ENCODE measurements at regions not wholly inside any gene's neighbourhood (a gene's known extent, or its start where the extent isn't known, plus 50 kb on each side); places are given as distances from the start of the nearest gene placed in this dataset.

GRCh38 chr12:90611891-90612290 is 343.1 kb downstream of the CCER1 start:
- TF ChIP-seq CTCF (conservative IDR thresholded peaks at IDR 0.05 in 1 of 2, IDR thresholded peaks at IDR 0.05 in 1 of 2; ENCODE audit: low read depth in 1 of 2, low read length in 2 of 2) (no peak), EZH2 (IDR thresholded peaks at IDR 0.05; ENCODE audit: low read length, missing control alignments) (no peak)
